Activated naive CD8-positive, alpha-beta T cell treated with anti-CD3 and anti-CD28 coated beads, Interleukin-2, amount 10 ng/mL, durations not matched to agents 7 days and 5 days (primary cell): ENCODE measurements at regions not wholly inside any gene's neighbourhood (a gene's known extent, or its start where the extent isn't known, plus 50 kb on each side); places are given as distances from the start of the nearest gene placed in this dataset.

ENCODE experiments used
- ATAC-seq: fragments of 150-1000 bp; cut with Tn5 transposase; one replicate; pipeline ENCODE4 v1.10.0; 2021; ENCODE audit warnings: low read depth, moderate library complexity
- POLR2A ChIA-PET: fragments of 350-600 bp; sonication (Branson Sonifier 250); formaldehyde crosslinking; loops from one replicate; lab custom pipeline; 2021; ENCODE audit warnings: antibody characterized with exemption; lab: Charles Lee
- DNase-seq: peaks from one replicate; pipeline ENCODE4 v3.0.0; 2021
- H3K27ac Mint-ChIP-seq: one replicate; pipeline ENCODE4 v1.8.0; 2022; ENCODE audit warnings: mild to moderate bottlenecking, mixed read lengths
- H3K27me3 Mint-ChIP-seq: one replicate; pipeline ENCODE4 v1.8.0; 2022; ENCODE audit warnings: mild to moderate bottlenecking, moderate library complexity, mixed read lengths
- H3K36me3 Mint-ChIP-seq: one replicate; pipeline ENCODE4 v1.8.0; 2021; ENCODE audit warnings: mild to moderate bottlenecking, mixed read lengths
- H3K4me1 Mint-ChIP-seq: one replicate; pipeline ENCODE4 v1.8.0; 2021; ENCODE audit warnings: mixed read lengths
- H3K4me3 Mint-ChIP-seq: one replicate; pipeline ENCODE4 v1.8.0; 2022; ENCODE audit warnings: mild to moderate bottlenecking, moderate library complexity, mixed read lengths
- H3K9me3 Mint-ChIP-seq: one replicate; pipeline ENCODE4 v1.8.0; 2021; ENCODE audit warnings: mixed read lengths

DNA sequence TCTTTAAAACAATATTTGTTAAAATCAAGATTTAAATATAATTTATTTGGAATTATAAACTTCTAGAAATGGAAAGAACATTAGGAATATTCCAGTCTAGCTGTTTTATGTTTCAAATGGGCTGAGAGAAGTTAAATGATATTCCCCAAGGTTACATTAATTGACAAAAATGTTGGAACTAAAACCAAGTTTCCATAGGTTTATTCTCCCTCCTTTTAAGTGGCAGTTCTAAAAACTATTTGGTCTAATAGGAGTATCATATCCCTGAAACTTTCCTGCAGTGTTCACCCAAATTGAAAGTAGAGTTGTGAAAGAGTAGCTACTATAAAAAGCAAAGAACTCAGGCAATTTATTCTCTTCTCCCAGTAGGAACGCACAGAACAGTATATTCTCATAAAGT is 1185.5 kb downstream of the LRFN5 start:
- ATAC-seq: no peak

DNA sequence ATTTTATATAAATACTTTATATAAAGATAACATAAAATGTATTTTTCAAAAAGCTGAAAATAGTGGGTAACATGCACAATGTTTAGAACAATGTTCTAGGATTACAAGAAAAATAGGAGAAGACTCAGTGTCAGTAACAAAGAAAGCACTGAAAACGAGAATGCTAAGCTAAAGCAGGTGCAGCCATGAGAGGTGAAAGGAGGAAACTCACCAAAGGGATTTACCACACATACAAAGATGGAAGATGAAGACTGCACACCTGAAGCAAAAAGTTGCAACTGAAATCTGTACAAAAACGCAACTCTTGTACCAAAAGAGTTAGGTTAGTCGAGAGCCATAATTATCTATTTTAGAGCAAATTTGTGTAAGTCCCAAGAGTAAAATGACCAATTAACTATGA is 1176.1 kb downstream of the LRFN5 start:
- Mint-ChIP-seq H3K36me3 (no peaks in the 10 kb centered on the region), H3K4me1 (no peaks in the 10 kb centered on the region), H3K27me3 (no peaks in the 10 kb centered on the region), H3K27ac (no peak overlapping the region), H3K4me3 (no peak overlapping the region), H3K9me3 (peaks cover 11% of the 10 kb centered on the region)
- no peak for ATAC-seq
- DNase-seq: no peak
- POLR2A ChIA-PET: no interaction called here

More for the DNA sequence above, 1185.5 kb downstream of the LRFN5 start:
- Mint-ChIP-seq H3K27ac (no peak overlapping the region), H3K27me3 (no peaks in the 10 kb centered on the region), H3K9me3 (peaks cover 5% of the 10 kb centered on the region), H3K4me3 (no peak overlapping the region), H3K4me1 (no peaks in the 10 kb centered on the region), H3K36me3 (no peaks in the 10 kb centered on the region)
- DNase-seq: no peak
- POLR2A ChIA-PET: no interaction called here

DNA sequence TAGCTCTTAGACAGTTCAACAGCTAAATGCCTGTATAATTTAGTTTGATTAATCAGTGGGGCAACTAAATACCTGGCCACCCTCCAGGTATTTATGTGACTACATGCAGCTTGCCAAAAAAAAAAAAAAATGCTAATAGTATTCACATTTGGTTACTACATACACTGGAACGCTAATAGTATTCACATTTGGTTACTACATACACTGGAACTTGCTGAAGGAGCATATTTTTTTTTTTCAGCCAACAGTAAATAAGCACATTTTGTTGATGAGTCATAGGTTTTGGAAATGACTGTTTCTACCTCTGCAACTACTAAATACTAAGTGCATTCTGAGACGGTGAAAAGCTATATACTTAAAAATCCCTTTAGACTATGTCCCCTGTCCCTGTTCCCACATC is 1172.3 kb downstream of the LRFN5 start:
- Mint-ChIP-seq H3K27me3 (no peaks in the 10 kb centered on the region), H3K27ac (no peak overlapping the region), H3K36me3 (no peaks in the 10 kb centered on the region), H3K9me3 (peaks cover 10% of the 10 kb centered on the region), H3K4me1 (no peaks in the 10 kb centered on the region), H3K4me3 (no peak overlapping the region)
- ATAC-seq: no peak
- POLR2A ChIA-PET: no interaction called here
- no peak for DNase-seq

GRCh38 chr14:42750771-42751170 is 1144.1 kb downstream of the LRFN5 start:
- no peak overlapping the region for H3K27ac Mint-ChIP-seq
- POLR2A ChIA-PET: no interaction called here
- DNase-seq: no peak
- H3K4me1 Mint-ChIP-seq: no peaks in the 10 kb centered on the region
- H3K36me3 Mint-ChIP-seq: no peaks in the 10 kb centered on the region
- H3K4me3 Mint-ChIP-seq: no peak overlapping the region
- no peak for ATAC-seq
- no peaks in the 10 kb centered on the region for H3K27me3 Mint-ChIP-seq
- peaks cover 3% of the 10 kb centered on the region for H3K9me3 Mint-ChIP-seq

DNA sequence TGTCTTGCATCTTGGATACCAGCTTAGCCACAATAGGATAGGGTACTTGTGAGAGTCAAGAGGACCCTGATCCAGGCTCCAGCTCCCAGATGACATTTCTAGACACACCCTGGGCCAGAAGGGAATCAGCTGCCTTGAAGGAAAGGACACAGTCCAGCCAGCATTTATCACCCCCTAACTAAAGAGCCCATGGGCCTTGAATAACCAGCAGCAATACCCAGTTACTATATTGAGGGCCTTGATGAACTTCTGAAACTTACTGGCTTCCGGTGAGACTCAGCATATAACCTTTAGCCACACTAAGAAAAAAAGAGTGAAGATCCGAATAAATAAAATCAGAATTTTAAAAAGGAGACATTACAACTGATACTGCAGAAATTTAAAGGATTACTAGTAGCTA is 1135.4 kb downstream of the LRFN5 start:
- ATAC-seq (no peak), DNase-seq (no peak)
- Mint-ChIP-seq H3K4me3 (no peak overlapping the region), H3K36me3 (no peaks in the 10 kb centered on the region), H3K9me3 (peaks cover 2% of the 10 kb centered on the region), H3K27ac (no peak overlapping the region), H3K27me3 (no peaks in the 10 kb centered on the region), H3K4me1 (no peaks in the 10 kb centered on the region)
- POLR2A ChIA-PET: no interaction called here

- Mint-ChIP-seq H3K27me3 (no peaks in the 10 kb centered on the region), H3K4me1 (no peaks in the 10 kb centered on the region), H3K27ac (no peak overlapping the region), H3K36me3 (no peaks in the 10 kb centered on the region), H3K4me3 (no peak overlapping the region), H3K9me3 (peaks cover 2% of the 10 kb centered on the region)
- POLR2A ChIA-PET: no interaction called here
- ATAC-seq (no peak), DNase-seq (no peak)
Measured at GRCh38 chr14:42736408-42736807, 1129.7 kb downstream of the LRFN5 start.

- no peak overlapping the region for H3K4me3 Mint-ChIP-seq
- no peaks in the 10 kb centered on the region for H3K27me3 Mint-ChIP-seq
- no peak for ATAC-seq
- no peak for DNase-seq
- no peaks in the 10 kb centered on the region for H3K9me3 Mint-ChIP-seq
- H3K4me1 Mint-ChIP-seq: no peaks in the 10 kb centered on the region
- no peak overlapping the region for H3K27ac Mint-ChIP-seq
- no peaks in the 10 kb centered on the region for H3K36me3 Mint-ChIP-seq
- POLR2A ChIA-PET: no interaction called here
Measured at GRCh38 chr14:42734041-42734440, 1127.4 kb downstream of the LRFN5 start.

DNA sequence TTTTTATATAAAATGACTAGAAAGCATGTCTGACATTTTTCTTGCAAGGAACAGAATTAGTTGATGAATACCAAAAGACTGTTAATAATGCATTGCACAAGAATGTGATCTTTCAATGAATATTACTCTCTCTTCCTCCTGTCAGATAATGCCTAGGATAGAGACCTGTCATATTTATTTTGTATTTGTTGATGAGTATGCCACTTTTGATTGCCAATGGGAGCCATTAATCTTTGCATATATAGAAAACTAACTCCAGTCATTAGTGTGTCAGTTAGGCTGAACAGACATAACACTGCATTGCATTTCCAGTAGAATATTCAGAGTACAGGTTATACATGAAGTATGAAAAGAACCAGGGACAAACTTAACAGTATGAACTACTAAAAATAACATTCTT is 1125.3 kb downstream of the LRFN5 start:
- Mint-ChIP-seq H3K36me3 (no peaks in the 10 kb centered on the region), H3K27me3 (no peaks in the 10 kb centered on the region), H3K27ac (no peak overlapping the region), H3K4me1 (no peaks in the 10 kb centered on the region), H3K9me3 (peaks cover 6% of the 10 kb centered on the region), H3K4me3 (no peak overlapping the region)
- POLR2A ChIA-PET: no interaction called here
- DNase-seq (no peak), ATAC-seq (no peak)

DNA sequence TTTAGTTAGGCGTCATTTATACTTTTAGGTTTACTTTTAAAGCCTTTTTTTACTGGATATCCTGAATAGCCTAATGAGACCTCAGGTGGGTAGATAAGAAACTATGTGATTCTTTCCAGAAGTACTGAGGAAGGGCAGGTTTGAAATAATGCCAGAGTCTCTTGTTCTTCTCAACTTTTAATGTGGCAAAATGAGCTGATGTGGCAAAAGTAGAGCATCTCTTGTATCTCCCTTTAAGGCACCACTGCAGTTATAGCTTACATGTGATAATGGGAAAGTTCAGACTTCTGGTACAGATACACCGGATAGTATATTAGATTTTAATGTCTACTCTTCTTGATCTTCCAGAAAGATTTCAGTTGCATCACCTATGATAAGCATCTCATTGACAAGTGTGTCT is 1124.8 kb downstream of the LRFN5 start:
- ATAC-seq (no peak), DNase-seq (no peak)
- no peak overlapping the region for H3K27ac Mint-ChIP-seq
- no peak overlapping the region for H3K4me3 Mint-ChIP-seq
- POLR2A ChIA-PET: no interaction called here
- no peaks in the 10 kb centered on the region for H3K27me3 Mint-ChIP-seq
- no peaks in the 10 kb centered on the region for H3K36me3 Mint-ChIP-seq
- no peaks in the 10 kb centered on the region for H3K4me1 Mint-ChIP-seq
- peaks cover 8% of the 10 kb centered on the region for H3K9me3 Mint-ChIP-seq

GRCh38 chr14:42729681-42730080 is 1123.0 kb downstream of the LRFN5 start:
- Mint-ChIP-seq H3K9me3 (peaks cover 8% of the 10 kb centered on the region), H3K4me1 (no peaks in the 10 kb centered on the region), H3K27ac (no peak overlapping the region), H3K27me3 (no peaks in the 10 kb centered on the region), H3K4me3 (no peak overlapping the region), H3K36me3 (no peaks in the 10 kb centered on the region)
- POLR2A ChIA-PET: no interaction called here
- ATAC-seq (no peak), DNase-seq (no peak)

DNA sequence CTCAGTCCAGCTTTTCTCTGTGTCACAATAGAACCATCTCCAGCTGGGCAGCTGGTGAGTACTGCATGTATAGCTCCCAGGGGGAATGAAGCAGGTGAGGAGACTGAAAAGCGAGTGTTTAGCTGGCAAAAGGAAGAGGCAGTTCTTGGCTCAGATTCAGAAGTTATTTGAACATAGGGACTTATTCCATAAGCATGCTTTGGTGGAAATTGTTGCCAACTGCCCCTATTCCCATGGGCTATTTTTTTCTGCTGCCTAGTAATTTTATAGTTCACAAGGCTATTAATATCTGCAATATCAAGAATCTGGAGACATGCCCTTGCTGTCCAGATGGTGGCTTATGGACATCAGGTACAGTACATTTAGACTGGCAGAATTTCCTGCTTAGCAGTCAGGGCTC is 1112.7 kb downstream of the LRFN5 start:
- Mint-ChIP-seq H3K9me3 (peaks cover 3% of the 10 kb centered on the region), H3K4me1 (no peaks in the 10 kb centered on the region), H3K27me3 (no peaks in the 10 kb centered on the region), H3K27ac (no peak overlapping the region), H3K4me3 (no peak overlapping the region), H3K36me3 (no peaks in the 10 kb centered on the region)
- DNase-seq (no peak), ATAC-seq (no peak)
- POLR2A ChIA-PET: no interaction called here

- Mint-ChIP-seq H3K36me3 (no peaks in the 10 kb centered on the region), H3K4me3 (no peak overlapping the region), H3K9me3 (peaks cover 7% of the 10 kb centered on the region), H3K27ac (no peak overlapping the region), H3K27me3 (no peaks in the 10 kb centered on the region), H3K4me1 (no peaks in the 10 kb centered on the region)
- POLR2A ChIA-PET: no interaction called here
- DNase-seq (no peak), ATAC-seq (no peak)
Measured at GRCh38 chr14:42715316-42715715, 1108.6 kb downstream of the LRFN5 start.

- peaks cover 3% of the 10 kb centered on the region for H3K9me3 Mint-ChIP-seq
- POLR2A ChIA-PET: no interaction called here
- no peaks in the 10 kb centered on the region for H3K4me1 Mint-ChIP-seq
- no peaks in the 10 kb centered on the region for H3K27me3 Mint-ChIP-seq
- H3K4me3 Mint-ChIP-seq: no peak overlapping the region
- H3K27ac Mint-ChIP-seq: no peak overlapping the region
- no peak for ATAC-seq
- no peak for DNase-seq
- H3K36me3 Mint-ChIP-seq: no peaks in the 10 kb centered on the region
Measured at GRCh38 chr14:42710071-42710470, 1103.4 kb downstream of the LRFN5 start.

DNA sequence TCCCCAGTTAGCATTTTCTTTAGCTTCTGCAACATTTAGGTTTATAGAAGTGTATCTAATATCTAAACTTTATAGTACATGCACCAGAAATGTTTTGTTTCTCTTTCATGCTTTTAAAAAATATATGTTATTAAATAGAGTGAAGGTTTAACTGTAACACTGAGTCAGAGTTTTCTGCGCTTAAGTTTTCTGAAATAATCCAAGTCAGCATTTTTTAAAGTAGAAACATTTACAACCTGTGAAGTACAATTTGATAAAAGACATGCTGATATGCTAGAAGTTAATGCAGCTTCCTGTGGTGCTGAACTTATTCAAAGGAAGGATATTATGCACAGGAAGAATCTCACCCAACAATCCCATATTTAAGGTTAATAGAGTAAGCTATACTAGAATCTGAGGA is 1096.8 kb downstream of the LRFN5 start:
- H3K27me3 Mint-ChIP-seq: no peaks in the 10 kb centered on the region
- POLR2A ChIA-PET: no interaction called here
- H3K36me3 Mint-ChIP-seq: no peaks in the 10 kb centered on the region
- H3K4me3 Mint-ChIP-seq: no peak overlapping the region
- no peak overlapping the region for H3K27ac Mint-ChIP-seq
- DNase-seq: no peak
- ATAC-seq: no peak
- no peaks in the 10 kb centered on the region for H3K4me1 Mint-ChIP-seq
- peaks cover 2% of the 10 kb centered on the region for H3K9me3 Mint-ChIP-seq

GRCh38 chr14:42687421-42687820 is 1080.7 kb downstream of the LRFN5 start:
- H3K36me3 Mint-ChIP-seq: no peaks in the 10 kb centered on the region
- no peaks in the 10 kb centered on the region for H3K9me3 Mint-ChIP-seq
- no peak overlapping the region for H3K27ac Mint-ChIP-seq
- no peak for ATAC-seq
- POLR2A ChIA-PET: no interaction called here
- no peaks in the 10 kb centered on the region for H3K4me1 Mint-ChIP-seq
- no peaks in the 10 kb centered on the region for H3K27me3 Mint-ChIP-seq
- H3K4me3 Mint-ChIP-seq: no peak overlapping the region
- no peak for DNase-seq
